Ovary (tissue), 7 donors: ENCODE measurements at regions not wholly inside any gene's neighbourhood (a gene's known extent, or its start where the extent isn't known, plus 50 kb on each side); places are given as distances from the start of the nearest gene placed in this dataset.

Source experiments
- DNase-seq, 5 donors: peaks; one replicate each; pipeline ENCODE4 v3.0.0-alpha.2; 2019 to 2020
- H3K27ac ChIP-seq, 2 donors: fragments of 200-600 bp; one replicate each; pipeline versions ENCODE4 v1.5.1 to v1.8.0; 2019 to 2022
- H3K27me3 ChIP-seq: fragments of 200-600 bp; one replicate; pipeline ENCODE4 v1.8.0; 2022
- H3K36me3 ChIP-seq: fragments of 200-600 bp; sonication (generic); one replicate; pipeline ENCODE4 v1.5.1; 2019
- H3K4me1 ChIP-seq: one replicate; pipeline ENCODE4 v1.8.1; 2013; ENCODE audit warnings: mild to moderate bottlenecking, moderate library complexity; ENCODE audit not compliant: insufficient read depth
- H3K4me3 ChIP-seq: fragments of 200-600 bp; sonication (generic); one replicate; pipeline ENCODE4 v1.5.1; 2017
- H3K9me3 ChIP-seq, 2 donors: fragments of 200-600 bp in 1 of 2; sonication (generic) in 1 of 2; one replicate each; pipeline versions ENCODE4 v1.5.1 to v1.8.1; 2013 to 2019; ENCODE audit warnings: mild to moderate bottlenecking in 1 of 2, moderate library complexity in 1 of 2
- EP300 ChIP-seq: sonication (generic); formaldehyde crosslinking; IDR thresholded peaks from one replicate; pipeline ENCODE4 v1.6.1; 2017; ENCODE audit warnings: antibody characterized with exemption
- POLR2A ChIP-seq: fragments of 450-650 bp; IDR thresholded peaks from one replicate; pipeline ENCODE4 v1.6.1; 2017; ENCODE audit warnings: antibody characterized with exemption, mild to moderate bottlenecking, moderate library complexity
- WGBS, 3 donors: extraction: QIAGEN DNeasy Blood & Tissue Kit in 1 of 3; methylation state at CpG; one replicate each; pipeline versions ENCODE4 v1.1.5 to v1.1.7; 2013 to 2017; 5-methylcytosine and 5-hydroxymethylcytosine counted together
- intact Hi-C, 4 donors: fragments of 100-400 bp; cut with DNase I; formaldehyde crosslinking; loops; one replicate each; pipeline versions ENCODE4 v1.11.0 to v1.15.1; 2022 to 2023
- TF ChIP-seq, protein P1 (sequence below), 3 donors: fragments of 450-650 bp in 2 of 3; fragments of 200-600 bp in 1 of 3; IDR thresholded peaks; one replicate each; pipeline versions ENCODE4 v1.5.1 to v1.8.0; 2016 to 2022; ENCODE audit warnings: antibody characterized with exemption in 3 of 3, mild to moderate bottlenecking in 1 of 3
- donor health status: DM: no; HTN: no; CAD: no; lungs with moderate emphysema.
- donor health status: DM: no; HTN: no; CAD: no.
- donor health status: Bipolar disorder and iron deficiency.
- donor health status: DM: no; HTN: no; CAD: no.
- donor health status: DM: yes; HTN: yes; CAD: no.

DNA sequence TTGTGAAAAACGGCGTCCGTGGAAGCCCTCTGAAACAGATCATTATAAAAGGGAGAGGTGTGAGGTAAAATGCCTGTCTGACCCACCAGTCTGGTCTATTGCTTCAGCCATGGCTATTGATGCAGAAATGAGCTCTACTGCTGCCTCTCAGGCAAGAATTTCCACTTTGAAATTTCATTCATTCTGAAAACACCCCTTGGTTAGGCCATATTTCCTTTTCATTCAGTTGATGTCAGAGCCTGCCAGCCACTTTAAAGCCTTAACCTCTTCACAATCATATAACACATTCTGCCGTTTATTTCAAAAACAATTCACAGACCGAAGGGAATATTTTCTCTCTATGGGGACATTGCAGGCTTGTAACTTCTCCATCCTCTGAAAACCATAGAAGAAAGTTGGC, 71.9 kb downstream of the FOXB1 start:
- no peak for DNase-seq
- intact Hi-C loops: no loop called here
- 76 to 84% (median 80%) methylated on average over 5 of the region's 5 CpGs for WGBS, 3 donors
- no peak overlapping the region for H3K27ac ChIP-seq
- H3K36me3 ChIP-seq: no peaks in the 10 kb centered on the region
- H3K4me1 ChIP-seq: no peaks in the 10 kb centered on the region
- TF ChIP-seq POLR2A (no peak), EP300 (no peak)
- TF ChIP-seq, protein P1, sequence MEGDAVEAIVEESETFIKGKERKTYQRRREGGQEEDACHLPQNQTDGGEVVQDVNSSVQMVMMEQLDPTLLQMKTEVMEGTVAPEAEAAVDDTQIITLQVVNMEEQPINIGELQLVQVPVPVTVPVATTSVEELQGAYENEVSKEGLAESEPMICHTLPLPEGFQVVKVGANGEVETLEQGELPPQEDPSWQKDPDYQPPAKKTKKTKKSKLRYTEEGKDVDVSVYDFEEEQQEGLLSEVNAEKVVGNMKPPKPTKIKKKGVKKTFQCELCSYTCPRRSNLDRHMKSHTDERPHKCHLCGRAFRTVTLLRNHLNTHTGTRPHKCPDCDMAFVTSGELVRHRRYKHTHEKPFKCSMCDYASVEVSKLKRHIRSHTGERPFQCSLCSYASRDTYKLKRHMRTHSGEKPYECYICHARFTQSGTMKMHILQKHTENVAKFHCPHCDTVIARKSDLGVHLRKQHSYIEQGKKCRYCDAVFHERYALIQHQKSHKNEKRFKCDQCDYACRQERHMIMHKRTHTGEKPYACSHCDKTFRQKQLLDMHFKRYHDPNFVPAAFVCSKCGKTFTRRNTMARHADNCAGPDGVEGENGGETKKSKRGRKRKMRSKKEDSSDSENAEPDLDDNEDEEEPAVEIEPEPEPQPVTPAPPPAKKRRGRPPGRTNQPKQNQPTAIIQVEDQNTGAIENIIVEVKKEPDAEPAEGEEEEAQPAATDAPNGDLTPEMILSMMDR (IDR thresholded peaks at IDR 0.05): no peak
- no peak overlapping the region for H3K4me3 ChIP-seq
- H3K27me3 ChIP-seq: no peaks in the 10 kb centered on the region
- no peaks in the 10 kb centered on the region for H3K9me3 ChIP-seq

DNA sequence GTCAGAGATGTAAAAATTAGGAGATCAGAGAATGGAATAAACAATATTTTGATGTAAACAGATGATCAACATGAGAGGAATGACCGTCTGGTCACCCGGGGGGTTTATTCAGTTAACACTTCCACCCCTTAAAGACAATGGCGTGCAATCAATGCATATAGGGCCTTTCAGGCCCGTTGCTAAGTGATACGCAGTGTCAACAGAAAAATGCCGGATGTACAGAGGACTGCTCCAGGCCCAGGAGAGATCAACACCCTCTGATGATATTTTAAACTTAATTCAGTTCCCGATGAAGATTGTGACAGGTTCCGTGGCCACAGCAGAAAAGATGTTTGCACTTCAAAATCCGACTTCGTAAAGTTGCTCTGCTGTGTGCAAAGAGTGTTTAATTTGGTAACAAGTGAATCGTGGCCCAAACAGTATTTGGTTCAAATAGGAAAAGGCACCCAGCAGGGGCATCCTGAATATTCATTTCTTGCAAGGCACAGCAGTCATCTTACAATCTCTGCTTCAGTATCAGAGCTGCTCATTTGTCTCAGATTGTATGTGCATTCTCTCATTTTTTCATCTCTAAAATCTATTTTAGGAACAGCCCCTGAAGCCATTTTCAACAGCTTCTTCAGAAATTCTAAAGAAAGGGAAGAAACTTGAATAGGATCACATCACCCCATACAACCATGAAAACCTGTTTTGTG, 72.6 kb downstream of the FOXB1 start:
- H3K4me1 ChIP-seq: no peaks in the 10 kb centered on the region
- no peak overlapping the region for H3K4me3 ChIP-seq
- H3K36me3 ChIP-seq: no peaks in the 10 kb centered on the region
- H3K27me3 ChIP-seq: no peaks in the 10 kb centered on the region
- intact Hi-C loops: no loop called here
- 79 to 84% (median 82%) methylated on average over 11 of the region's 11 CpGs for WGBS, 3 donors
- no peak overlapping the region for H3K27ac ChIP-seq
- TF ChIP-seq POLR2A: no peak
- TF ChIP-seq, protein P1 (IDR thresholded peaks at IDR 0.05): no peak
- TF ChIP-seq EP300: no peak
- no peaks in the 10 kb centered on the region for H3K9me3 ChIP-seq
- DNase-seq: no peak

DNA sequence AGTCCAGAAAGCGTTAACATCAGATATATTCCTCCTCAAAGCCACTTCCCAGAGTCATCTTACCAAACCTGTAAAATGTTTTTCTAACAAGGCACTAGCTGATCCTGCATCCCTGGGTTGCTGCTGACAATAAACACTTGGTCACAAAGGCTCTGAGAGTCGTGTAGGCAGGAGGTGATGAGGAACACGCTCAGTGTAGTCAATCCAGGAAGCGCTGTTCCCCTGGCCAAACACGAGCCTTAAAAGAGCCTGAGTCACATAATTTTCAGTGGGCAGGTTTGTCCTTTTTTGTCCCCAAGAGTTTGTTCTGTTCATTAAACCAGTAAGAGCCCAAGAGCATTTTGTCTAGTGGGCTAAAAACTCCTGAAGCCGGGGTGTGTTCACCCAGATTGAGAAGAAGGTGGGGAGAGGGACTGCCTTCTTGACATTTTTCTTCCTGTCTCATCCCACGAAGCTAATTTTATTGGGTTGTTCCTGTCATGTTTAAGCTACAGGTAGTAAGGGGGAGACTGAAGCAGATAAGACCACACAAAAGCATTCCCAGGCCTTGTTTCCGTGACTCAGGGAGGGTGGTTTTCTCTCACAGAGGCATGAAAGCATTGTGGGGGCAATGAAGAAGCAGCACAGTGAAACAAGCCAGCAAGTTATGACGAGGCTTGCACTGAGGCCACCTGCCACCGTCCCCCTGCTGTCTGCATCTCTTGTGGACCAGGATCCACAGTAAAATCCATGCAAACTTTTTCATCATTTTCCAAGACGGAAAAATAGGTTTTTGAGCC, 73.7 kb downstream of the FOXB1 start:
- no peak for DNase-seq
- intact Hi-C loops: no loop called here
- Histone ChIP-seq H3K27me3 (no peaks in the 10 kb centered on the region), H3K4me1 (no peaks in the 10 kb centered on the region), H3K4me3 (no peak overlapping the region), H3K9me3 (no peaks in the 10 kb centered on the region), H3K36me3 (no peaks in the 10 kb centered on the region), H3K27ac (no peak overlapping the region)
- TF ChIP-seq, protein P1 (IDR thresholded peaks at IDR 0.05): no peak
- TF ChIP-seq EP300 (no peak), POLR2A (no peak)
- 69 to 74% (median 72%) methylated on average over 11 of the region's 11 CpGs for WGBS, 3 donors

DNA sequence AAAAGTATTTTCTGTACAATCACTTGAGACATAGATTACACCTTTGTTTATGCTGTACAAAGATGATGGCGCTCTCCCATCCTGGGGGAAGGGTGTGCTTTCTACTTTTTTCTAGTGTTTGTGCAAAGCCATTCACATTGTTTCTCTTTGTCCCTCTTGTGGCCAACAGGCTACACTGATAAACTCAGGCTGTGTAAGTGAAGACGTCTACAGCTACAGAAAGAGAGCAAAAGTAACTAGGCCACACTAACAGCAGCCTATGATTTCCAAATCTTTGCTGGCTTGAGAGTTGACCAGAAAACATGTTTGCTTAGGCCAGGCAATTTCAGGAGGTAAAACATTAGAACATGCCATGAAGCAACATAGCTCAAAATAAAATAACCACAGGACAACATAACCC, 75.1 kb downstream of the FOXB1 start:
- Histone ChIP-seq H3K27ac (no peak overlapping the region), H3K4me1 (no peaks in the 10 kb centered on the region), H3K4me3 (no peak overlapping the region), H3K9me3 (no peaks in the 10 kb centered on the region), H3K36me3 (no peaks in the 10 kb centered on the region), H3K27me3 (no peaks in the 10 kb centered on the region)
- TF ChIP-seq POLR2A (no peak), EP300 (no peak)
- TF ChIP-seq, protein P1 (IDR thresholded peaks at IDR 0.05): no peak
- DNase-seq: no peak
- intact Hi-C loops: no loop called here
- 54 to 80% (median 61%) methylated on average over 2 of the region's 2 CpGs for WGBS, 3 donors
